KMS-11 (cell line): ENCODE measurements at regions not wholly inside any gene's neighbourhood (a gene's known extent, or its start where the extent isn't known, plus 50 kb on each side); places are given as distances from the start of the nearest gene placed in this dataset.

ENCODE experiments used
- H2AFZ ChIP-seq: fragments of 200-600 bp; sonication (generic); 2 replicates; pipeline ENCODE4 v1.6.1; 2016; ENCODE audit warnings: antibody characterized with exemption, mixed run types, low read depth
- H3K27ac ChIP-seq: fragments of 200-600 bp; sonication (generic); 2 replicates; pipeline ENCODE4 v1.6.1; 2016; ENCODE audit warnings: mild to moderate bottlenecking, mixed run types
- H3K27me3 ChIP-seq: fragments of 200-600 bp; sonication (generic); 2 replicates; pipeline ENCODE4 v1.6.1; 2017; ENCODE audit warnings: mild to moderate bottlenecking, low read depth, mixed run types, moderate library complexity; ENCODE audit not compliant: insufficient read depth
- H3K36me3 ChIP-seq: fragments of 200-600 bp; sonication (generic); 2 replicates; pipeline ENCODE4 v1.6.1; 2017; ENCODE audit warnings: mild to moderate bottlenecking, mixed run types; ENCODE audit not compliant: insufficient read depth
- H3K4me1 ChIP-seq: fragments of 200-600 bp; sonication (generic); 2 replicates; pipeline ENCODE4 v1.6.1; 2016; ENCODE audit warnings: mild to moderate bottlenecking, low read depth, mixed run types; ENCODE audit not compliant: poor library complexity, severe bottlenecking
- H3K4me2 ChIP-seq: fragments of 200-600 bp; sonication (generic); 2 replicates; pipeline ENCODE4 v1.7.0; 2016; ENCODE audit warnings: mild to moderate bottlenecking, mixed run types
- H3K4me3 ChIP-seq: fragments of 200-600 bp; sonication (generic); IDR thresholded peaks from 2 replicates; pipeline ENCODE4 v1.6.1; 2017; ENCODE audit warnings: low read depth, low read length, mixed read lengths; ENCODE audit not compliant: insufficient read depth
- H3K79me2 ChIP-seq: fragments of 200-600 bp; sonication (generic); 2 replicates; pipeline ENCODE4 v1.6.1; 2016; ENCODE audit warnings: low read depth, mixed run types; ENCODE audit not compliant: insufficient read depth
- H3K9ac ChIP-seq: fragments of 200-600 bp; sonication (generic); 2 replicates; pipeline ENCODE4 v1.6.1; 2016; ENCODE audit warnings: mild to moderate bottlenecking, mixed run types
- H4K20me1 ChIP-seq: fragments of 200-600 bp; sonication (generic); 2 replicates; pipeline ENCODE4 v1.6.1; 2016; ENCODE audit warnings: mild to moderate bottlenecking, mixed run types; ENCODE audit not compliant: insufficient read depth
- CTCF ChIP-seq: fragments of 200-600 bp; sonication (generic); conservative IDR thresholded peaks from 2 replicates; pipeline ENCODE4 v1.6.1; 2017; ENCODE audit warnings: low read depth, mild to moderate bottlenecking, antibody characterized with exemption, low read length, moderate library complexity, mixed read lengths

GRCh38 chr7:17532861-17533404 is 234.5 kb downstream of the AHR start:
- Histone ChIP-seq H3K9ac (no peak overlapping the region), H3K4me3 (no peak overlapping the region), H4K20me1 (no peaks in the 10 kb centered on the region), H2AFZ (no peak overlapping the region), H3K27me3 (no peaks in the 10 kb centered on the region), H3K4me1 (no peaks in the 10 kb centered on the region), H3K27ac (no peak overlapping the region), H3K4me2 (no peak overlapping the region), H3K79me2 (no peaks in the 10 kb centered on the region), H3K36me3 (no peaks in the 10 kb centered on the region)
- TF ChIP-seq CTCF: no peak

GRCh38 chr7:17534348-17534747 is 235.9 kb downstream of the AHR start:
- H4K20me1 ChIP-seq: no peaks in the 10 kb centered on the region
- no peak overlapping the region for H3K4me3 ChIP-seq
- TF ChIP-seq CTCF: no peak
- H3K79me2 ChIP-seq: no peaks in the 10 kb centered on the region
- no peaks in the 10 kb centered on the region for H3K36me3 ChIP-seq
- H3K4me2 ChIP-seq: no peak overlapping the region
- no peak overlapping the region for H2AFZ ChIP-seq
- no peaks in the 10 kb centered on the region for H3K27me3 ChIP-seq
- H3K9ac ChIP-seq: no peak overlapping the region
- H3K27ac ChIP-seq: no peak overlapping the region
- no peaks in the 10 kb centered on the region for H3K4me1 ChIP-seq

- Histone ChIP-seq H3K27me3 (no peaks in the 10 kb centered on the region), H2AFZ (no peak overlapping the region), H4K20me1 (no peaks in the 10 kb centered on the region), H3K36me3 (no peaks in the 10 kb centered on the region), H3K27ac (no peak overlapping the region), H3K4me3 (no peak overlapping the region), H3K9ac (no peak overlapping the region), H3K4me2 (no peak overlapping the region), H3K79me2 (no peaks in the 10 kb centered on the region), H3K4me1 (no peaks in the 10 kb centered on the region)
- TF ChIP-seq CTCF: no peak
These were observed 237.3 kb downstream of the AHR start for GRCh38 chr7:17535776-17536175.

GRCh38 chr7:17544401-17544800 is 245.9 kb downstream of the AHR start:
- Histone ChIP-seq H3K4me3 (no peak overlapping the region), H3K79me2 (no peaks in the 10 kb centered on the region), H2AFZ (no peak overlapping the region), H3K4me2 (no peak overlapping the region), H3K27ac (no peak overlapping the region), H3K27me3 (no peaks in the 10 kb centered on the region), H4K20me1 (no peaks in the 10 kb centered on the region), H3K4me1 (no peaks in the 10 kb centered on the region), H3K9ac (no peak overlapping the region), H3K36me3 (no peaks in the 10 kb centered on the region)
- TF ChIP-seq CTCF: no peak
